HCT116 (cell line): ENCODE measurements at regions not wholly inside any gene's neighbourhood (a gene's known extent, or its start where the extent isn't known, plus 50 kb on each side); places are given as distances from the start of the nearest gene placed in this dataset.

Experiments used
- ATAC-seq: fragments of 200-7000 bp; cut with Tn5 transposase; 2 replicates; pipeline ENCODE4 v1.9.1; 2020; ENCODE audit warnings: mild to moderate bottlenecking, moderate library complexity
- BruUV-seq: library from RNA; stranded (reverse); fragments of 400-500 nt; replicated peaks from 2 replicates; lab custom pipeline; 2021; lab: Mats Ljungman, UMichigan
- CTCF ChIA-PET: fragments of 300-600 bp; sonication (Branson Sonifier 250); formaldehyde crosslinking; loops from one replicate; lab custom pipeline; 2021; ENCODE audit warnings: antibody characterized with exemption; lab: Charles Lee
- POLR2A ChIA-PET: fragments of 300-600, 350-600 bp; sonication (Branson Sonifier 250); formaldehyde crosslinking; loops from one replicate; lab custom pipeline; 2021; ENCODE audit warnings: antibody characterized with exemption; lab: Charles Lee
- RAD21 ChIA-PET, 2 experiments: fragments of 300-600 bp; sonication (Branson Sonifier 250); formaldehyde crosslinking; loops; one replicate each; lab custom pipeline; 2023; ENCODE audit warnings: low total read pairs in 2 of 2; ENCODE audit not compliant: uncharacterized antibody in 2 of 2, unreplicated experiment in 2 of 2, low non-redundant PET in 1 of 2; lab: Charles Lee
- DNase-seq: peaks from one replicate; pipeline ENCODE4 v3.0.0-alpha.2; 2010; ENCODE audit warnings: low read depth, low spot score
- H2AFZ ChIP-seq: fragments of 200-600 bp; shearing (Covaris generic), sonication (generic); 2 replicates; pipeline ENCODE4 v1.6.1; 2017; ENCODE audit warnings: low read depth, mixed run types, mixed read lengths, antibody characterized with exemption, low read length; ENCODE audit not compliant: poor library complexity, severe bottlenecking
- H3K27ac ChIP-seq: 2 replicates; pipeline ENCODE4 v1.5.1; 2012; ENCODE audit warnings: low read depth, low read length
- H3K27me3 ChIP-seq: fragments of 200-600 bp; sonication (generic); 2 replicates; pipeline ENCODE4 v1.6.1; 2016; ENCODE audit warnings: mixed run types, low read length, mixed read lengths; ENCODE audit not compliant: insufficient read depth
- H3K36me3 ChIP-seq, 2 experiments: fragments of 200-500 bp in 1 of 2; fragments of 200-600 bp in 1 of 2; sonication (Bioruptor generic) in 1 of 2; sonication (generic) in 1 of 2; 2 replicates each; pipeline versions ENCODE4 v1.5.1 to v1.6.1; 2014 to 2016; ENCODE audit warnings: low read length in 2 of 2, inconsistent platforms in 1 of 2, mixed read lengths in 1 of 2, mixed run types in 1 of 2; ENCODE audit not compliant: insufficient read depth in 2 of 2, control insufficient read depth in 1 of 2
- H3K4me1 ChIP-seq, 2 experiments: fragments of 200-600 bp in 1 of 2; sonication (generic) in 1 of 2; 2 replicates each; pipeline versions ENCODE4 v1.5.1 to v1.6.1; 2012 to 2017; ENCODE audit warnings: low read length in 2 of 2, inconsistent platforms in 1 of 2, mild to moderate bottlenecking in 1 of 2, mixed read lengths in 1 of 2, mixed run types in 1 of 2, moderate library complexity in 1 of 2; ENCODE audit not compliant: insufficient read depth in 2 of 2, control insufficient read depth in 1 of 2
- H3K4me2 ChIP-seq: fragments of 200-600 bp; sonication (generic); 2 replicates; pipeline ENCODE4 v1.6.1; 2017; ENCODE audit warnings: mixed run types, low read length, mixed read lengths
- H3K4me3 ChIP-seq, 2 experiments: fragments of 200-600 bp in 1 of 2; sonication (generic) in 1 of 2; replicated peaks in 1 of 2; 2 replicates each; pipeline ENCODE4 v1.5.1; 2011 to 2016; ENCODE audit warnings: low read length in 2 of 2, control low read depth in 1 of 2, low read depth in 1 of 2, mild to moderate bottlenecking in 1 of 2, mixed read lengths in 1 of 2, mixed run types in 1 of 2
- H3K79me2 ChIP-seq: fragments of 200-600 bp; sonication (generic); 2 replicates; pipeline ENCODE4 v1.6.1; 2017; ENCODE audit warnings: mild to moderate bottlenecking, mixed run types, low read length, moderate library complexity, mixed read lengths; ENCODE audit not compliant: insufficient read depth
- H3K9ac ChIP-seq: fragments of 200-600 bp; sonication (generic); 2 replicates; pipeline ENCODE4 v1.6.1; 2016; ENCODE audit warnings: low read length, mixed read lengths
- H3K9me2 ChIP-seq: fragments of 200-600 bp; sonication (generic), shearing (Covaris generic); 2 replicates; pipeline ENCODE4 v1.6.1; 2017; ENCODE audit warnings: mixed run types, mild to moderate bottlenecking, moderate library complexity; ENCODE audit not compliant: insufficient read depth
- H3K9me3 ChIP-seq, 2 experiments: fragments of 200-500 bp in 1 of 2; fragments of 200-600 bp in 1 of 2; sonication (Bioruptor generic) in 1 of 2; sonication (generic) in 1 of 2; 2 replicates each; pipeline ENCODE4 v1.6.1; 2014 to 2017; ENCODE audit warnings: low read length in 2 of 2, mixed read lengths in 2 of 2, inconsistent platforms in 1 of 2, low read depth in 1 of 2, mild to moderate bottlenecking in 1 of 2, mixed run types in 1 of 2, moderate library complexity in 1 of 2; ENCODE audit not compliant: control insufficient read depth in 1 of 2, insufficient read depth in 1 of 2
- H4K20me1 ChIP-seq: fragments of 200-600 bp; sonication (generic), shearing (Covaris generic); 2 replicates; pipeline ENCODE4 v1.6.1; 2017; ENCODE audit warnings: mixed run types, mild to moderate bottlenecking, moderate library complexity; ENCODE audit not compliant: insufficient read depth
- ATF3 ChIP-seq: IDR thresholded peaks from 2 replicates; pipeline ENCODE4 v1.6.1; 2012
- CBX3 ChIP-seq: IDR thresholded peaks from 2 replicates; pipeline ENCODE4 v1.6.1; 2012; ENCODE audit warnings: low read depth
- CTCF ChIP-seq, 3 experiments: fragments of 200-600 bp in 1 of 3; sonication (generic) in 1 of 3; IDR thresholded peaks in 2 of 3; conservative IDR thresholded peaks in 1 of 3; 2 replicates each; pipeline ENCODE4 v1.5.1; 2012 to 2017; ENCODE audit warnings: low read depth in 2 of 3, low read length in 2 of 3, antibody characterized with exemption in 1 of 3, borderline replicate concordance in 1 of 3, control low read depth in 1 of 3, mild to moderate bottlenecking in 1 of 3, mixed read lengths in 1 of 3, mixed run types in 1 of 3, moderate library complexity in 1 of 3; ENCODE audit not compliant: insufficient read depth in 1 of 3
- EZH2 ChIP-seq: fragments of 200-600 bp; sonication (generic); IDR thresholded peaks from 2 replicates; pipeline ENCODE4 v1.6.1; 2017; ENCODE audit warnings: antibody characterized with exemption, mixed run types
- JUND ChIP-seq: IDR thresholded peaks from 2 replicates; pipeline ENCODE4 v1.6.1; 2012
- intact Hi-C: fragments of 100-400 bp; cut with micrococcal nuclease; formaldehyde crosslinking; loops from 2 replicates; pipeline ENCODE4 v1.10.0; 2022

GRCh38 chr3:166752214-166752613 lies 627.9 kb downstream of the ZBBX start:
- H3K9ac ChIP-seq: no peak overlapping the region

More at GRCh38 chr3:166752214-166752613, 627.9 kb downstream of the ZBBX start:
- Histone ChIP-seq H3K4me1 (no peaks in the 10 kb centered on the region), H3K9me2 (no peaks in the 10 kb centered on the region), H2AFZ (no peak overlapping the region), H3K79me2 (no peaks in the 10 kb centered on the region), H3K27me3 (no peaks in the 10 kb centered on the region), H3K36me3 (no peaks in the 10 kb centered on the region), H3K9me3 (no peaks in the 10 kb centered on the region), H3K4me2 (no peak overlapping the region), H3K27ac (no peak overlapping the region), H3K4me3 (no peak overlapping the region), H4K20me1 (no peaks in the 10 kb centered on the region)
- no TSS peak for BruUV-seq
- ATAC-seq (no peak), DNase-seq (no peak)
- CTCF ChIA-PET: no interaction called here
- RAD21 ChIA-PET: no interaction called here
- POLR2A ChIA-PET: no interaction called here
- intact Hi-C loops: no loop called here
- TF ChIP-seq CBX3 (no peak), JUND (no peak), CTCF (IDR thresholded peaks at IDR 0.05 in 2 of 3, conservative IDR thresholded peaks at IDR 0.05 in 1 of 3; ENCODE audit: borderline replicate concordance in 1 of 3, insufficient read depth in 1 of 3, low read depth in 2 of 3, low read length in 2 of 3) (no peak), ATF3 (no peak), EZH2 (no peak)
